Activated CD8-positive, alpha-beta T cell treated with anti-CD3 and anti-CD28 coated beads, Interleukin-2, amount 10 ng/mL, durations not matched to agents 7 days and 5 days (primary cell): ENCODE measurements at regions not wholly inside any gene's neighbourhood (a gene's known extent, or its start where the extent isn't known, plus 50 kb on each side); places are given as distances from the start of the nearest gene placed in this dataset.

Experiments
- ATAC-seq: fragments of 150-1000 bp; cut with Tn5 transposase; one replicate; pipeline ENCODE4 v1.10.0; 2021; ENCODE audit warnings: moderate library complexity
- CTCF ChIA-PET: fragments of 350-600 bp; sonication (Branson Sonifier 250); formaldehyde crosslinking; loops from one replicate; lab custom pipeline; 2021; ENCODE audit warnings: antibody characterized with exemption; lab: Charles Lee
- POLR2A ChIA-PET: fragments of 350-600 bp; sonication (Branson Sonifier 250); formaldehyde crosslinking; loops from one replicate; lab custom pipeline; 2021; ENCODE audit warnings: antibody characterized with exemption; lab: Charles Lee
- DNase-seq: peaks from one replicate; pipeline ENCODE4 v3.0.0-alpha.2; 2020
- H3K27ac Mint-ChIP-seq: one replicate; pipeline ENCODE4 v1.8.0; 2021; ENCODE audit warnings: mild to moderate bottlenecking, mixed read lengths
- H3K27me3 Mint-ChIP-seq: one replicate; pipeline ENCODE4 v1.8.0; 2021; ENCODE audit warnings: low read depth, mixed read lengths
- H3K36me3 Mint-ChIP-seq: one replicate; pipeline ENCODE4 v1.8.0; 2021; ENCODE audit warnings: low read depth, mixed read lengths
- H3K4me1 Mint-ChIP-seq: one replicate; pipeline ENCODE4 v1.8.0; 2021; ENCODE audit warnings: low read depth, mixed read lengths
- H3K4me3 Mint-ChIP-seq: one replicate; pipeline ENCODE4 v1.8.0; 2021; ENCODE audit warnings: mild to moderate bottlenecking, mixed read lengths
- H3K9me3 Mint-ChIP-seq: one replicate; pipeline ENCODE4 v1.8.0; 2022; ENCODE audit warnings: mixed read lengths; ENCODE audit not compliant: insufficient read depth

GRCh38 chr12:92551210-92551609 is 151.6 kb upstream of the PLEKHG7 start:
- ChIA-PET CTCF (interaction anchor here (0.8 to 1.7 kb wide), 2 partner anchors 19 to 48 kb away, joined by 3 to 7 read pairs; no protein-coding TSS in a partner anchor), POLR2A (no interaction called here)
- H3K27ac Mint-ChIP-seq = no peak overlapping the region
- no peak overlapping the region for H3K4me3 Mint-ChIP-seq
- H3K36me3 Mint-ChIP-seq = peaks cover 11% of the 10 kb centered on the region
- H3K9me3 Mint-ChIP-seq = no peaks in the 10 kb centered on the region
- no peaks in the 10 kb centered on the region for H3K27me3 Mint-ChIP-seq
- H3K4me1 Mint-ChIP-seq = peaks cover 23% of the 10 kb centered on the region
- no peak for ATAC-seq
- no peak for DNase-seq

GRCh38 chr12:92550661-92551060 is 152.1 kb upstream of the PLEKHG7 start:
- no peak overlapping the region for H3K4me3 Mint-ChIP-seq
- H3K36me3 Mint-ChIP-seq = peaks cover 11% of the 10 kb centered on the region
- DNase-seq = no peak
- no peak overlapping the region for H3K27ac Mint-ChIP-seq
- H3K9me3 Mint-ChIP-seq = no peaks in the 10 kb centered on the region
- no peak for ATAC-seq
- CTCF ChIA-PET = interaction anchor here (0.6 to 1.7 kb wide), 3 partner anchors 20 to 47 kb away, joined by 3 to 7 read pairs (median 3); no protein-coding TSS in a partner anchor
- H3K4me1 Mint-ChIP-seq = peaks cover 17% of the 10 kb centered on the region
- H3K27me3 Mint-ChIP-seq = no peaks in the 10 kb centered on the region
- POLR2A ChIA-PET = no interaction called here

GRCh38 chr12:92550254-92550653 is 152.5 kb upstream of the PLEKHG7 start:
- Mint-ChIP-seq H3K4me1 (peaks cover 13% of the 10 kb centered on the region), H3K9me3 (no peaks in the 10 kb centered on the region), H3K27ac (no peak overlapping the region), H3K4me3 (no peak overlapping the region), H3K27me3 (no peaks in the 10 kb centered on the region), H3K36me3 (peaks cover 11% of the 10 kb centered on the region)
- ChIA-PET POLR2A (no interaction called here), CTCF (interaction anchor here (0.6 to 1.7 kb wide), 3 partner anchors 20 to 47 kb away, joined by 3 to 7 read pairs (median 3); no protein-coding TSS in a partner anchor)
- no peak for DNase-seq
- ATAC-seq = no peak

GRCh38 chr12:92549516-92549915 is 153.3 kb upstream of the PLEKHG7 start:
- H3K27ac Mint-ChIP-seq = no peak overlapping the region
- no peak for ATAC-seq
- no peaks in the 10 kb centered on the region for H3K27me3 Mint-ChIP-seq
- ChIA-PET CTCF (interaction anchor here (1.7 kb wide), 1 partner anchor 46 kb away, joined by 7 read pairs; no protein-coding TSS in a partner anchor), POLR2A (no interaction called here)
- no peak for DNase-seq
- peaks cover 6% of the 10 kb centered on the region for H3K36me3 Mint-ChIP-seq
- H3K9me3 Mint-ChIP-seq = no peaks in the 10 kb centered on the region
- H3K4me3 Mint-ChIP-seq = no peak overlapping the region
- H3K4me1 Mint-ChIP-seq = peaks cover 8% of the 10 kb centered on the region

GRCh38 chr12:92547906-92548305 is 154.9 kb upstream of the PLEKHG7 start:
- H3K36me3 Mint-ChIP-seq = peaks cover 8% of the 10 kb centered on the region
- H3K4me3 Mint-ChIP-seq = no peak overlapping the region
- ATAC-seq = no peak
- no peak overlapping the region for H3K27ac Mint-ChIP-seq
- no peak for DNase-seq
- POLR2A ChIA-PET = no interaction called here
- H3K27me3 Mint-ChIP-seq = no peaks in the 10 kb centered on the region
- peaks cover 15% of the 10 kb centered on the region for H3K4me1 Mint-ChIP-seq
- CTCF ChIA-PET = interaction anchor here (1.3 to 1.6 kb wide), 2 partner anchors 9 to 19 kb away, joined by 4 to 5 read pairs; no protein-coding TSS in a partner anchor
- H3K9me3 Mint-ChIP-seq = no peaks in the 10 kb centered on the region

GRCh38 chr12:92547420-92547819 is 155.4 kb upstream of the PLEKHG7 start:
- ChIA-PET POLR2A (no interaction called here), CTCF (interaction anchor here (1.3 to 1.6 kb wide), 2 partner anchors 9 to 19 kb away, joined by 4 to 5 read pairs; no protein-coding TSS in a partner anchor)
- no peak for DNase-seq
- H3K4me3 Mint-ChIP-seq = no peak overlapping the region
- H3K9me3 Mint-ChIP-seq = no peaks in the 10 kb centered on the region
- H3K4me1 Mint-ChIP-seq = peaks cover 15% of the 10 kb centered on the region
- H3K27ac Mint-ChIP-seq = no peak overlapping the region
- ATAC-seq = no peak
- peaks cover 8% of the 10 kb centered on the region for H3K36me3 Mint-ChIP-seq
- H3K27me3 Mint-ChIP-seq = no peaks in the 10 kb centered on the region

- H3K4me3 Mint-ChIP-seq = no peak overlapping the region
- H3K9me3 Mint-ChIP-seq = no peaks in the 10 kb centered on the region
- DNase-seq (no peak), ATAC-seq (no peak)
- ChIA-PET CTCF (interaction anchor here (1.6 kb wide), 1 partner anchor 10 kb away, joined by 5 read pairs; no protein-coding TSS in a partner anchor), POLR2A (interaction anchor here (0.7 kb wide), 1 partner anchor 401 kb away, joined by 3 read pairs; the partner anchor contains the start of gene BTG1)
- no peak overlapping the region for H3K27ac Mint-ChIP-seq
- peaks cover 13% of the 10 kb centered on the region for H3K36me3 Mint-ChIP-seq
- H3K4me1 Mint-ChIP-seq = peaks cover 20% of the 10 kb centered on the region
- H3K27me3 Mint-ChIP-seq = no peaks in the 10 kb centered on the region
Observed at GRCh38 chr12:92546635-92547348, 156.0 kb upstream of the PLEKHG7 start.

GRCh38 chr12:92546259-92546634 is 156.5 kb upstream of the PLEKHG7 start:
- ChIA-PET CTCF (interaction anchor here (1.2 kb wide), 1 partner anchor 41 kb away, joined by 3 read pairs; no protein-coding TSS in a partner anchor), POLR2A (interaction anchor here (0.7 kb wide), 1 partner anchor 400 kb away, joined by 3 read pairs; the partner anchor contains the start of gene BTG1)
- H3K4me1 Mint-ChIP-seq = peaks cover 25% of the 10 kb centered on the region
- no peak overlapping the region for H3K27ac Mint-ChIP-seq
- H3K9me3 Mint-ChIP-seq = no peaks in the 10 kb centered on the region
- DNase-seq (no peak), ATAC-seq (no peak)
- H3K36me3 Mint-ChIP-seq = peaks cover 16% of the 10 kb centered on the region
- H3K4me3 Mint-ChIP-seq = no peak overlapping the region
- no peaks in the 10 kb centered on the region for H3K27me3 Mint-ChIP-seq

GRCh38 chr12:92544322-92544721 is 158.5 kb upstream of the PLEKHG7 start:
- no peak for ATAC-seq
- Mint-ChIP-seq H3K36me3 (peaks cover 23% of the 10 kb centered on the region), H3K9me3 (no peaks in the 10 kb centered on the region), H3K4me1 (peaks cover 45% of the 10 kb centered on the region), H3K27me3 (no peaks in the 10 kb centered on the region), H3K27ac (no peak overlapping the region), H3K4me3 (no peak overlapping the region)
- CTCF ChIA-PET = interaction anchor here (1.0 to 1.5 kb wide), 2 partner anchors 18 to 26 kb away, joined by 4 to 5 read pairs; no protein-coding TSS in a partner anchor
- DNase-seq = no peak
- POLR2A ChIA-PET = no interaction called here

GRCh38 chr12:92543840-92544239 is 158.9 kb upstream of the PLEKHG7 start:
- peaks cover 24% of the 10 kb centered on the region for H3K36me3 Mint-ChIP-seq
- no peaks in the 10 kb centered on the region for H3K9me3 Mint-ChIP-seq
- peak overlapping the region; percentile 12 for H3K27ac Mint-ChIP-seq
- DNase-seq (no peak), ATAC-seq (no peak)
- no peak overlapping the region for H3K4me3 Mint-ChIP-seq
- H3K27me3 Mint-ChIP-seq = no peaks in the 10 kb centered on the region
- ChIA-PET CTCF (interaction anchor here (1.0 to 1.5 kb wide), 3 partner anchors 11 to 26 kb away, joined by 3 to 5 read pairs (median 4); no protein-coding TSS in a partner anchor), POLR2A (no interaction called here)
- H3K4me1 Mint-ChIP-seq = peaks cover 50% of the 10 kb centered on the region

- DNase-seq = no peak
- H3K4me3 Mint-ChIP-seq = no peak overlapping the region
- H3K27me3 Mint-ChIP-seq = no peaks in the 10 kb centered on the region
- no peak for ATAC-seq
- POLR2A ChIA-PET = no interaction called here
- peaks cover 54% of the 10 kb centered on the region for H3K4me1 Mint-ChIP-seq
- CTCF ChIA-PET = interaction anchor here (1.0 to 1.5 kb wide), 2 partner anchors 10 to 17 kb away, joined by 3 to 5 read pairs; no protein-coding TSS in a partner anchor
- no peaks in the 10 kb centered on the region for H3K9me3 Mint-ChIP-seq
- peak overlapping the region; percentile 56 for H3K27ac Mint-ChIP-seq
- peaks cover 27% of the 10 kb centered on the region for H3K36me3 Mint-ChIP-seq
Observed at GRCh38 chr12:92543359-92543758, 159.4 kb upstream of the PLEKHG7 start.

GRCh38 chr12:92541731-92542130 is 161.1 kb upstream of the PLEKHG7 start:
- DNase-seq (no peak), ATAC-seq (no peak)
- Mint-ChIP-seq H3K27me3 (no peaks in the 10 kb centered on the region), H3K9me3 (no peaks in the 10 kb centered on the region), H3K36me3 (peaks cover 28% of the 10 kb centered on the region), H3K4me3 (no peak overlapping the region), H3K4me1 (peaks cover 67% of the 10 kb centered on the region), H3K27ac (peak overlapping the region; percentile 41)
- ChIA-PET CTCF (interaction anchor here (1.5 kb wide), 1 partner anchor 28 kb away, joined by 5 read pairs; no protein-coding TSS in a partner anchor), POLR2A (interaction anchor here (0.6 kb wide), 1 partner anchor 271 kb away, joined by 4 read pairs; no protein-coding TSS in a partner anchor)
